Stimulated activated CD8-positive, alpha-beta memory T cell treated with anti-CD3 and anti-CD28 coated beads, Interleukin-4, amount 100 ng/mL, for 48 hours (primary cell): ENCODE measurements at regions not wholly inside any gene's neighbourhood (a gene's known extent, or its start where the extent isn't known, plus 50 kb on each side); places are given as distances from the start of the nearest gene placed in this dataset.

Experiments used
- DNase-seq: peaks from one replicate; pipeline ENCODE4 v3.0.0-alpha.2; 2020

DNA sequence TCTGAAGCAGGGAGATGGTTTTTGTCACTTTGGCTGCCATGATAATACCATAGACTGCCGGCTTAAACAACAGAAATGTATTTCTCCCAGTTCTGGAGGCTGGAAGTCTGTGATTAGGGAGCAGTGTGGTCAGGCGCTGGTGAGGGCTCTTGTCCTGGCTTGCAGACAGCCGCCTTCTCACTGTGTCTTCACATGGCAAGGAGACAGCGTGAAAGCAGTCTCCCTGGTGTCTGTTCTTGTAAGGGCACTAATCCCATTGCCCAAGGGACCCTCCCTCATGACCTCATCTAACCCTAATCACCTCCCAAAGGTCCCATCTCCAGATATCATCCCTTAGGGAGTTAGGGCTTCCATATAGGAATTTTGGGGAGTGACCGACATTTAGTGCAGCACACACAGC is 167.0 kb downstream of the ENGASE start:
- DNase-seq = no peak

DNA sequence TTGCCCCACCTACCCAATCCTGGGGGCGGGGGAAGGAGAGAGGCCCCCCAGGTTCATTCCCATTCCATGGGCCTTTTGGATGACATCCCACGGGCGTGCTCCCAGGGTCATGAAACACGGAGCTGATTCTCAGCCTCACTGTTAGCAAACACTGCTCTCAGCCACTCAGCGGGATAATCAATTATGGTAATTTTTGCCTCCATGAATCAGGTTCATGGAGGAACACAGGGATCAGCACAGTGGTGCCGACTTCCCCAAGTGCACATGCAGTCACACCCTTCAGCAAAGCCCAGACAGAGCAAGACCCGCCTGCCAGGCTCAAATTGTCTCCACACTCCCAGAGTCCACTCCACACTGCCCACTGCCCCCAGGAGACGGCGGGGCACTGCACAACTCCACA is 164.6 kb downstream of the ENGASE start:
- no peak for DNase-seq

DNA sequence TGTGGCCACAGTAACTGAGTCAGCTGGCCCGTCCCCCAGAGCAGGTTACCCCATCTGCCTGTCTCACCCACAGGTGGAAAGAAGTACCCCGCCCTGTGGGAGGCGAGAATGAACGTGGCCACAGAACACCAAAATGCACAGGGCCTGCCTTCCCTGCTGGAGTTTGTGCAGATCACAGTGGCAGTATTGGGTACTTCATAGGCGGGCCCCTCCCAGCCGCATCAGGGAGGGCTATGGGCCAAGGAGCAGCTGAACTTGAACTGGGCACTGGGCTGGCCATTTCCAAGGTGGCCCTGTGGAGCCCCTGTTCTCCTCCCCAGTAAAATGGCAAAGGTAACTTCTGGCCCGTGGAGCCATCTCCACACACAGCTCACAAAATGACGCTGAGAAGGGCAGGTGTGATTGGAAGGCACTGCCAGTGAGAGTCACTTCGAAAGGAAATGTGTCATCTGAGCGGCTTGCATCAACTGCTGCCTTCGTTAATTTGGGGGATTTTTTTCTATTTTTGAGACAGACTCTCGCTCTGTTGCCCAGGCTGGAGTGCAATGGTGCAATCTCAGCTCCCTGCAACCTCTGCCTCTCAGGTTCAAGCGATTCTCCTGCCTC is 162.9 kb downstream of the ENGASE start:
- no peak for DNase-seq

DNA sequence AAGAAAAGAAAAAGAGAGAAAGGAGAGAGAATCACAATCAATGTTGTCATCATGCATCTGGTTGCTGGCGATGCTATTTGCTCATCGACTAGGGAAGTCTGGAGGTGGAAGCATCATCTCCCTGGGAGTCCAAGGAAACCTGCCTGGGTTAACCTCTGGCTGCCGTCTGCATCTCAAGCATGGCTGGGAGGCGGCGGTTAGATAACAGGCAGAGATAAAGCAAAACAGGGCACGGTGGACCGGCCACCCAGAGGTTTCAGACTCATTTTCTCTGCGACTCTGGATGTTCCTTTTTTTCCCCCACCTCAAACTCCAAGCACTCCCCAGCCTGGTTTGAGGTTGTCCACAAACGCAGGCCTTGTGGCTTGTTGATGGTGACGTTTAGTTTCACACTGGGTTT is 161.2 kb downstream of the ENGASE start:
- DNase-seq = no peak

DNA sequence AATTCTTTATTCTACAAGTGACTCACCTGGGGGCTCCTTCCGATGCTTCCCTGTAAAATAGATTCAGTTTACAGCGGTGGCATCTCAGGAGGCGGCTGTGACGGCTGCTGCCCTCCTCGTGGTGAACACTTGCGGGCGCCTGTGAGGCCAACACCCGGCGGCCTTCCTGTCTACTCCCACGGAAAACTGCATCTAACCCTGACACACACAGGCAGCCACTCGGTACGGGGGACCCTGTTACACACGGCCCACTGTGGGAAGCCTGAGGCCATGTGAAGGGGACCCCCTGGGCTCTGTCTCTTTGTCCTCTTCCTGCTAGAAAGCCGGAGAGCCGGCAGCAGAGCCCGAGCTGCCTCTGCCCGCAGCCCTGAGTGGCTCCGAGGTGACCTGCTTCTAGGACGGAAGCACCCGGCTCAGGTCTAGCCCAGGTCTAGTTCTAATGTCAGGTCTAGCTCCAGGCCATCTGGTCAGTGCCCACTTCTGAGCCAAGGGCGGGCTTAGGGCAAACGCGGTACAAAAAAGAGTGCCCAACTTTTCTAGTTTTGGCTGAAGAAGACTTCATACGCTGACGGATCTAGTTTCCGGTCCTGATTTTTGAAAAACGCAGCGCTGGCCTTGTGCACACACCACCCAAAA is 159.4 kb downstream of the ENGASE start:
- DNase-seq = no peak

DNA sequence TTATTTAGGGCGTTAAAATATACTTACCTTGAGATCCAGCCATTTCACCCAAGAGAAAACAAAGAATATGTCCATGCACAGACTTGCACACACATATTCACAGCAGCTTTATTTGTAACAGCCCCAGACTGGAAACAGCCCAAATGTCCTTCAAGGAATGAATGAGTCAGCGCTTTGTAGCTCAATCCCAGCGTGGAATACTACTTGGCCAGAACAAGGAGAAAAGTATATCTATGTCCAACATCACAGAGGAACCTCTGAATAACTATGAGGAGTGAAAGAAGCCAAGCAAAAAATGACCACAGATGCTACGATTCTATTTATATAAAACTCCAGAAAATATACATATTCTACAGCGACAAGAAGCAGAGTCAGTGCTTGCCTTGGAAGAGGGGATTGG is 158.3 kb downstream of the ENGASE start:
- no peak for DNase-seq

DNA sequence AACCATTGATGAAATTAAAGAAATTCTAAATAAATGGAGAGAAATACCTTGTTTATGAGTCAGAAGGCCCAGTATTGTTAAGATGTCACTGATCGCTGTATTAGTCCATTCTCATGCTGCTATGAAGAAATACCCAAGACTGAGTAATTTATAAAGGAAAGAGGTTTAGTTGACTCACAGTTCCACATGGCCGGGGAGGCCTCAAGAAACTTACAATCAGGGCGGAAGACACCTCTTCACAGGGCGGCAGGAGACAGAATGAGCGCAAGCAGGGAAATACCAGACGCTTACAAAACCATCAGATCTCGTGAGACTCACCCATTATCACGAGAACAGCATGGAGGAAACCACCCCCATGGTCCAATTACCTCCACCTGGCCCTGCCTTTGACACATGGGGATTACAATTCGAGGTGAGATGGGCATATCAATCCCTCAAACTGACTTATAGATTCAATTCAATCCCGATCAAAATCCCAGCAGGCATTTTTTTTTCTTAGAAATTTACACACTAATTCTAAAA is 157.2 kb downstream of the ENGASE start:
- DNase-seq = no peak

DNA sequence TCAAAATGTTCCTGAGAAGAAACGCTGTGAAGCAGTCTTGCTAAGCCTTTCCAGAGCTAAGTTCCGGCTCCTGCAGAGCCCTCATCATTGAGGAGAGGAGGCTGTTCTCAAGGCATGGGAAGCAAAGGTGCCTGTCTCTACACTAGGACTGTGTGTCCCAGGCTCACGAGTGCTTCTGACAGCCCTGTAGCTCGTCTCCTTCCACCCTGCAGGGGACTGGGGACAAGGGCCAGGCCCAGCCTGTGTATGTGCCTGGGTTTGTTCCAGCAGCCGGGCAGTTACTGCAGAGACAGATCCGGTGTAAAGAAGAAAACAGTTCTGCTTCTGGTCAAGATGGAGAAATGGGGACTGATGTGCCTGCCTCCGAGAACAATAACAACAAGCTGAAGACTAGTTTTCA is 156.0 kb downstream of the ENGASE start:
- no peak for DNase-seq

DNA sequence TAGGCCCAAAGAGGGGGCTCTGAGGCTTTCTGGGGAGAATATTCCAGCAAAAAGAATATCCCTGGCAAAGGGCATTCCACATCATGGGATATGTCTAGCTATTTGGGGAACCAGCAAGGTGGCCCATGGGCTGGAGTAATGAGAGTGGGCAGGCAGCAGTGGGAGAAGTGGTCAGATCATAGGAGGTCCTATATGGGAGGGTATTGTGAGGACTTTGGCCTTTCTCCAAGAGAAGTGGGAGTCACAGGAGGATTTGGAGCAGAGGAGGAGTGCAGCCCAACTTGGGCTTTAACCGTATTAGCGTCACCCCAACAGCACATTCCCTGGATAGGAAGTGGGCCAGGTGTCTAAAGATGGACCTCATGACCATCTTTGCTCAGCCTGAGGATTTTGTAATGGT is 151.4 kb downstream of the ENGASE start:
- DNase-seq = no peak

DNA sequence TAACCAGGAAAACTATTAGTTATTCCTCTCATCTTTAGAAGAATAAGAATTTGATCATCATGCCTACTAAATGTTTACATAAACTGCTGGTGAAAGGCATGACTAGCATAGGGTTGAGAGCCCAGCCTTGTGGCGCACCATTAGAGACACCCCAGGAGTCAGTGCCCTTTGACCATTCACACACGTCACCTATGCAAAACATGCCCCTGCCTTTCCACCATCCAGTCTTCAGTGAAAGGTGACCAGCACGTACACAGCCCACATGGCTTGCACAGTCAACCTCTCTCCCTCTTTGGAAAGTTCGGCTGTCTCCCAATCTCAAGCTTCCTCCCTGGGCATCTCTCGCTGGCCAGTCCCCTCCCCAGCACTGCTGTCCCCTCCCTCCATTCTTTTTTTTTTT is 150.3 kb downstream of the ENGASE start:
- no peak for DNase-seq

DNA sequence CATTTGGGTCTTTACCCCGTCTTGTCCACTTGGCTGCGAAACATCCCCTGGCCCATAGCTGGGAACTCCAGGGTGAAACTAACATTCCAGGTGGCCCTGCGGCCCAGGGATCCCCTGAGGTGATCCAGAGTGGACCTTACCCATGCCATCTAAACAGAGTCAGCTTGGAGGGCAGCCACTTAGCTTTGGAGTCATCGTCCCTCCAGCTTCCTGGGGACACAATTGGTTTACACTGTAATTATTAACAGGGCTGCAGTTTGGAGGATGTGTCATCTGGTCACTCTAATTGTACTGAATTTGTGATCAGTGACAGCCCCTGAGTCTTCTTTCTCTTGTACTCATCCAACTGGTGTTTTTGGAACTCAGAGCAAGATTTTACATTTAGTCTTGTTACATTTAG is 149.9 kb downstream of the ENGASE start:
- no peak for DNase-seq

DNA sequence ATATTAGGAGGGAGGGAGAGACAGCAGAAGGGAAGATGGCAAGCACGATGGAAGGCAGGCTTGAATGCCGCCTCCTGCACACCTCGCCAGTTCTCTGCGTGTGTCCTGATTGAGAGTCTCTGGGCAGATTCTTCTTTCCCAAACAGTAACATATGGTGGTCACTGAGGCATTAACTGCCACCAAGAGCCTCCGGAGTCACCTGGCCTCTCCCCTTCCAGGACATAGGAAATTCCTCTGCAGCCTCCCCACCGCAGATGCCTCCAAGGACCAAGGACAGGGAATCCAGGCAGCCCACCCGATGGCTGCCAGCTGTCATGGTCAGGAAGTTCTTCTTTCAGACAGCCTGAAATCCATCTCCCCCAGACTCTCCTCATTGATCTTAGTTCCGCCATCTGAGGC is 149.3 kb downstream of the ENGASE start:
- no peak for DNase-seq

DNA sequence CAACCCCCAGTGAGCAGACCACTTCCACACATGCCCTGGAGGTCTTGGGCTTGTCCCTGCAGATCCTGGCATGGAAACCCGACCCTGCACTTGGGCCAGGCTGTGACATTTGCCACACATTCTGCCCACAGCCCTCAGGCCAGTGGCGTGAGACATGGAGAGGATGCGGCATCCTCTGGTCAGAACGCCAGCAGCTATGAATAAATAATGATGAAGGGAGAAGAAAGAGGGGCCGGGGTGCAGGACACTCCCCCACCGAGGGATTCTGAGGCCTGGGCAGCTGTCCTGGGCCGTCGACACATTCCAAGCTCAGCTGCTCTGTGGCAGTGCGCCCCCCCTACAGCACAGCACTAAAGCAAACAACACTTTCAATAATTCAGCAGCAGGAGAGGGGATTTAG is 148.8 kb downstream of the ENGASE start:
- no peak for DNase-seq

DNA sequence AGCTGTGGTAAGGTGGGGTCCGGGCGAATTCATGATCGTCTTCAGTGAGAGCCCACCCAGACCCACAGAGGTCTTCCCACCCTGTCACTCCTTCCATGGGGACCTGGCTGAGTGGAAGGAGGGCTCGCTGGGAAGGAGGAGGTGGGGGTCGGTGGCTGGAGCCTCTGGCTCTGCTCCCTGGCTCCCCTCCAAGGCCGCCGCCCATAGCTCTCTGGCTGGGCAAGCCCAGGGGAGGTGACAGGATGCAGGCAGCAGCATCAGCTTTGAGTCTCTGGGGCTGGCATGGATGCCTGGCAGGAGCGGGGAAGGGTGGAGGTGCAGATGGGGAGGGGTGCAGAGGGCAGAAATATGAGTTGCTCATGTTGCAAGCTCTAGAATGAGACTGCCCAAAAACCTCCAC is 147.0 kb downstream of the ENGASE start:
- no peak for DNase-seq

DNA sequence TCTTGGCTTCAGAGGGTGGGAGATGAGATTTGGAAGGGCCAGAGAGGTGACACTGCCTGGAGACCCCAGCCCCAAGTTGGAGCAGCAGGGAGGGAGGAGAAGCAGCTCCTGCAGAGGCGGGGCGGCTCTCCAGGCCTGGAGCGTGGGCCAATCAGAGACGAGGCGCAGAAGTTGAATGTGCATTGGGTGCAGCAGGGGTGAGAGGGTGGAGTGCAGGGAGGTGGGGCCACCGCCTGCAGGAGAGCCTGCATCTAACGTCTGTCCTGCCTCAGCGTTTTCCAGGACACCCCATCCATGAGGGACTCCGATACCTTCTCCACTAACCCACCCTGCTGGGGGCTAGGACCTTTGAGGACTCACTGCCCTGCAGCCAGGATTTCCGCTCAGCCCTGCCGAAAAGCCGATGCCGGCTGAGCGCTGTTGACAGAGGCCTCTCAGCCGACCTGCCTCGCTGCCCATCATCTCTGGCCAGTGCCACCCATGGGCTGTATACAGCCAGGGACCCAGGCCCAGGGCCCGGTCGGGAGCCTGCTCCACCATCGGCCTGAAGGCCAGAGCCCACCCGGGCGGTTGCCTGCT is 146.2 kb downstream of the ENGASE start:
- peak; percentile 34 for DNase-seq

DNA sequence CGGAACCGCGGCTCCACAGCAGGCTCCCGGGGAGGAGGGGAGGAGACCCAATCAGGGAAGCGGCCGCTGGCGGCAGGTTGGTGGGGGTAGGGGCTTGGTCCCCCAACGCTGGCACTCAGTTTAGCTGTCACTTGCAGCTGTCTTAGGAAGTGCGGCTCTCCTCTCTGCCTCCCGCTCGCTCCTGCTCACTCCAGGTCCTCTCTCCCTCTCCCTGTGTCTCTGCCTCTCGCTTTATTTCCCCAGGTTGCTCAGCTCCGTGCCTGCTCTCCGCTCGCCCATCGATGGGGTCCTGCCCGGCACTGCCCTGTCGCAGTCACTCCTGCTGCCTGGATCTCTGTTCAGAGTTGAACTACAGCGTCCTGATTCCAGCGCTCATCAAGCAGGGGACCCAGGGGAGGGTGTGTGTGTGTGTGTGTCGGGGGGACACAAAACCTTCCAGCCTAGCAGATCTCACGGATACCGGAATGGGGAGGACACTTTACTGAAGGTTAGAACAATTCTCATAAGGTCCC is 145.6 kb downstream of the ENGASE start:
- DNase-seq = no peak

DNA sequence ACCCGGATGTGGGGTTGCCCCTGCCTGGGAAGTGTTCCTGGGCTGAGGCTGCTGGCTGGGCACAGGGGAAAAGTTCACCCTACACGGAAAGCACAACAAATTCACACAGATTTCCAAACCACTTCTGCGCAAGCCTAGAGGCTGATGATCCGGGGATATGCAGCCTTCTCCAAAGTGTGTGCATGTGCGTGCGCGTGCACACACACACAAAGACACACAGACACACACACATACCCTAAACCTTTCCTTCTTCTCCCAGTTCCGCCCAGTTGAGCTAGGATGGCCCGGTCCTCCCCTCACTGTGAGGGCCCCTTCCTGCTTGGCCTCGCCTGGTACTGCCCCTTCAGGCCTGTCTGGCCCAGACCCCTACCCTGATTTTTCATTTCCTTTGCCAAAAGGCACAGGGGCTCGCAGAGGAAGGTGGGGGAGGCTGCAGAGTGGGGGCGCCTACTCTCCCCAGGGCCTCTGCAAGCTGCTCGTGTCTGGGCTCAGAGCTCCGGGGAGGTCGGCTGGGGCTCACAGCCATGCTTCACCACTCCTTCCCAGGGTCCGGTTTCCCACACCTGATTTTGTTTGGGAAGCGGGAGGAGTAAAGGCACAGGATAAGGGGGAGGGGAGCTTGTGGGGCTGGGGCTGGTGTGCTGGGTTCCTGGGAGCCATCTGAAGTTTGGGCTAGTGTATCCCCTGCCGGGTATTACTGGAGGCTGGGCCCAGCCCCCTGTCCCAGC is 144.7 kb downstream of the ENGASE start:
- DNase-seq = no peak

DNA sequence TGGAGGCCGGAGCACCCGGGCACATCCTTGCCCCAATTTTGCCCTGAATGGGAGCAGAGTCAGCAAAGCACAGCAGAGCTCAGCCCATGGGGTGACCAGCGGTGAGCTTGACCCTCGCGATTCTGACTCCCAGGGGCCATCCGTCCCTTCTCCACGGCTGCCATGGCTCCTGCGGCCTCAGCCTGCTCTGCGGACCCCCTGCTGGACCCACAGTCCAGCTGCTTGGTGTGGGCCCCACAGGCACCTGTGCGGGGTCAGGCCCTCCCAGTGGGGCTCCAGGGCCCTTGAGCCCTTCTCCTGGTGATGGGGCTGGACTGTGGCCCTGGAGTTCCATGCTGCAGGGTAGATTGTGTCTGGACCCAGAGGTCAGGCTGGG is 144.2 kb downstream of the ENGASE start:
- no peak for DNase-seq

DNA sequence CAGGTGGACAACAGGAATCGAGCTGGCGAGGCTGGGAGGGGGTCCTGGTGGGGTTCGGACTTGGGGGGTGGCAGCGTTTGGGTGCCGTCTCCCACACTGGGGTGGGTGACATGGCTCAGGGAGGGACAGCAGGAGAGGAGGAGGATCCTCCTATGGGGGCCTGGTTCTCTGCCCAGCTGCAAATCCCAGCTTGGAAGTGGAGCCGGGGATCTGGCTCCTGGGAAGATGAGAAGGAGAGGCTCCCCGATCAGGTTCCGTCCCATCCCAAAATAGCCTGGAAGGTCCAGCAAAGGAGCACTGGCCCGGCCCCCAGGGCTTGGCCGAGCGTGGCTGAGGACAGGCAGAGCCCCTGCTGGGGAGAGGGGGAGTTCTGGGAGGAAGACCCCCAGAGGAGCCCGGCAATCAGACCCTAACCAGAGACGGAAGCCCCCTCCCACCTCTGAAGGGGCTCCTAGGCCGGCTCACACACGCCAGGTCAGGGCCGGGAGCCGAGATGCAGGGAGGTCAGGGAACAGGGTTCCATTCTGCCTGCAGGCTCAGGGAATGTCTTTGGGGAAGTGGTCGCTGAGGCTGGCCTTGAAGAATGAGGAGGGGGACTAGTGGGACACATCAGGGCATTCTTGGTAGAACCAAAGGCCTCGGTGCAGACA is 143.7 kb downstream of the ENGASE start:
- no peak for DNase-seq

DNA sequence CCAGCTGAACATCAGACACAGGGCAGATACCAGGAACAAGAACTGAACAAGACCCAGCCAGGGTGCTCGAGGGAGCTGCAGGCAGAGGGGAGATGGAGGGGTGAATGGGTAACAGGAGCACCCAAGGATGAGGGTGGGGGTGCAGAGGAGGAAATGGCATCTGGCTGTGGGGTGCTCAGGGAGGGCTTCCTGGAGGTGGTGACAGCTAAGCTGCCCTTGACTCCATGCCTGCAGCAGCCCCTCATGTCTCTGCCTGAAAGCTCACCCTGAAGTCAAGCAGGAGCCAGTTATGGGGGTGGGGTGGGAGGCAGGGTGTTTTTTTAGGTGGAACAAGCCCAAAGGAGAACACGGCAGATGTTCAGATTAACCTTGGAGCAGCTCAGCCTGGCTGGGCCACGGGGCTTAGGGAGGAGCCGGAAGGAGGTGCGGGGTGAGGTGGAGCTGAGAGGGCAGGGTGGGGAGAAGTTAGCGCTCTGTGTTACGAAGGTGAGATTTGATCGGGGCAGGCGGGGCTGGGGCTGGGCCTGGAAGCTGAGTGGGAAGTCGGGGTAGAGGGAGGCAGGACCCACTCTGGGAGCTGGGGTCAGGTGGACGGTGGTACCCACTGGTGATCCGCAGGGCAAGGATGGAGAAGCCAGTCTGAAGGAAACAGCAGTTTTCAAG is 143.0 kb downstream of the ENGASE start:
- DNase-seq = no peak

DNA sequence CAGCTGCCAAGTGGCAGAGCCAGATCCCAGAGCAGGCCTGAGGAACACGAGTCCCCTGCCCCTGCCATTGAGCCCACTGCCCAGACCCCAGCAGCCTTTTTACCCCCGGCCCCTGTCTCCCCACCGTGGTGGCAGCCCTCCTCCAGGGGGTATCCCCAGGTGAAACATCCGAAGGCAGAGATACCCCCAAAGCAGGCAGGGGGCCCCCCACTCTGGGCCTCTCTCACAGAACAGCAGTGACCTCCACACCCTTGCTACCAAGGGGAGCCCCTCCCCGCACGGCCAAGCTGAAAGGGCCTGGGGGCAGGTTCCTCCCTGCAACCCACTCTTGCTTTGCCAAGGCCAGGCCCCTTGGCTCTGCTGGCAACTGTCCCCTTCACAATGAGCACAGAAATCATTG is 142.2 kb downstream of the ENGASE start:
- no peak for DNase-seq

DNA sequence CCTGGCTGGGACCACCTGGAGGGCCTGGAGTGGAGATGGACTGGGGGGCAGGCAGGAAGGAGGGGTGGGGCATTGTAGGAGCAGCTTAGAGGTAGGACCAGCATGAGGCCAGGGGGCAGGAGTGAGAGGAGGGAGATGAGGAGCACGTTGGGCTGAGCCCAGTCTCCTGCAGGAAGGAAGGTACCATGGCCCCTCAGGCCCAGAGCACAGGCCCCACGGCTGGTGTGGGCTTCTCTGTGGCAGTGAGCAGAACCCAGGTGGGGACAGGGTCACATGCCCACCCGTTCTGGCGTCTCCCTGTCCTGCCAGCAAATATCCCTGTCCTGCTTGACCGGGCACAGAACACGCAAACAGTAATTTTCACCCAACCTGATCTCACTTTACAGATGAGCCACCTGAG is 141.8 kb downstream of the ENGASE start:
- no peak for DNase-seq

DNA sequence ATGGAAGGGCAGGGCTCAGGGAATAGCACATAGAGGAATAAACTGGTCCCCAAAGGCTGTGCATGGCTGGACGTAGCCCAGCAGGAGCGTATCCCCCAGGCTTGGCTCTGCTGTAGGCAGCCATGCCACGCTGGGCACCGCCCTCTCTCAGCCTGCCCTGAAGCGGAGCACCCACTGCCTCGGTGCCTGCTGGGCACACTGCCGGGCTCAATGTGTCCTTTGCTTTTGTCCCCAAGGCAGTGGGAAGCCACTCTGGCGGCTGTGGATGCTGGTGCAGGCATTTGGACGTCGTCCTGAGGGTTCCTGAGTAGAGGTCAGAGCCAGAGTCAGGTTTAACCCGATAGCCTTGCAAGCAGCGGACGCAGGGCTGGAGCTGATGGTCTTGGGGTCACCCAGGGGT is 141.0 kb downstream of the ENGASE start:
- DNase-seq = no peak
